ENCODE measurements at regions not wholly inside any gene's neighbourhood (a gene's known extent, or its start where the extent isn't known, plus 50 kb on each side); places are given as distances from the start of the nearest gene placed in this dataset.
A peak's percentile ranks its signal among the peaks of the same experiment; 100 is the strongest.

- Histone ChIP-seq H3K27me3 (no peaks in the 10 kb centered on the region), H3K36me3 (no peaks in the 10 kb centered on the region)
These were observed 288.5 kb upstream of the POU3F1 start for GRCh38 chr1:38334930-38335592.

GRCh38 chr1:38332649-38333310 lies 286.2 kb upstream of the POU3F1 start:
- intact Hi-C loops (cut with DNase I) = no loop called here
- no peaks in the 10 kb centered on the region for H3K27me3 ChIP-seq
- TF ChIP-seq CTCF (IDR thresholded peaks at IDR 0.05) (no peak), POLR2A (IDR thresholded peaks at IDR 0.05) (no peak), POLR2AphosphoS5 (IDR thresholded peaks at IDR 0.05; ENCODE audit: insufficient read depth in 1 of 2, low read depth in 1 of 2) (no peak)

More at GRCh38 chr1:38334930-38335592, 288.5 kb upstream of the POU3F1 start:
- intact Hi-C loops (cut with DNase I) = no loop called here
- Histone ChIP-seq H3K4me1 (no peaks in the 10 kb centered on the region), H3K27ac (no peak overlapping the region), H3K9me3 (no peaks in the 10 kb centered on the region), H3K4me3 (no peak overlapping the region)
- TF ChIP-seq POLR2A (IDR thresholded peaks at IDR 0.05) (no peak), CTCF (IDR thresholded peaks at IDR 0.05) (no peak), POLR2AphosphoS5 (IDR thresholded peaks at IDR 0.05; ENCODE audit: insufficient read depth in 1 of 2, low read depth in 1 of 2) (no peak)
- no peak for DNase-seq (ENCODE audit: extremely low spot score in 2 of 2)

GRCh38 chr1:38331496-38332210 lies 285.1 kb upstream of the POU3F1 start:
- Histone ChIP-seq H3K4me1 (no peaks in the 10 kb centered on the region), H3K36me3 (no peaks in the 10 kb centered on the region), H3K27me3 (no peaks in the 10 kb centered on the region), H3K4me3 (no peak overlapping the region), H3K9me3 (no peaks in the 10 kb centered on the region), H3K27ac (no peak overlapping the region)
- intact Hi-C loops (cut with DNase I) = no loop called here
- peak in 1 of 2 donors; percentile 81 for DNase-seq (ENCODE audit: extremely low spot score in 2 of 2)
- no peak for TF ChIP-seq POLR2AphosphoS5 (IDR thresholded peaks at IDR 0.05; ENCODE audit: insufficient read depth in 1 of 2, low read depth in 1 of 2)
- TF ChIP-seq CTCF (IDR thresholded peaks at IDR 0.05) = no peak
- no peak for TF ChIP-seq POLR2A (IDR thresholded peaks at IDR 0.05)

More at GRCh38 chr1:38332649-38333310, 286.2 kb upstream of the POU3F1 start:
- H3K4me1 ChIP-seq = no peaks in the 10 kb centered on the region
- H3K36me3 ChIP-seq = no peaks in the 10 kb centered on the region
- no peak overlapping the region for H3K27ac ChIP-seq
- H3K9me3 ChIP-seq = no peaks in the 10 kb centered on the region
- H3K4me3 ChIP-seq = no peak overlapping the region
- DNase-seq (ENCODE audit: extremely low spot score in 2 of 2) = no peak

GRCh38 chr1:38330799-38331198 lies 284.2 kb upstream of the POU3F1 start:
- Histone ChIP-seq H3K4me1 (no peaks in the 10 kb centered on the region), H3K36me3 (no peaks in the 10 kb centered on the region), H3K9me3 (no peaks in the 10 kb centered on the region), H3K4me3 (no peak overlapping the region), H3K27me3 (no peaks in the 10 kb centered on the region), H3K27ac (no peak overlapping the region)
- TF ChIP-seq CTCF (IDR thresholded peaks at IDR 0.05) = no peak
- no peak for TF ChIP-seq POLR2A (IDR thresholded peaks at IDR 0.05)
- TF ChIP-seq POLR2AphosphoS5 (IDR thresholded peaks at IDR 0.05; ENCODE audit: insufficient read depth in 1 of 2, low read depth in 1 of 2) = no peak
- DNase-seq (ENCODE audit: extremely low spot score in 2 of 2) = no peak
- intact Hi-C loops (cut with DNase I) = no loop called here

All from vagina (tissue), 2 donors.